ENCODE measurements at regions not wholly inside any gene's neighbourhood (a gene's known extent, or its start where the extent isn't known, plus 50 kb on each side); places are given as distances from the start of the nearest gene placed in this dataset.

DNA sequence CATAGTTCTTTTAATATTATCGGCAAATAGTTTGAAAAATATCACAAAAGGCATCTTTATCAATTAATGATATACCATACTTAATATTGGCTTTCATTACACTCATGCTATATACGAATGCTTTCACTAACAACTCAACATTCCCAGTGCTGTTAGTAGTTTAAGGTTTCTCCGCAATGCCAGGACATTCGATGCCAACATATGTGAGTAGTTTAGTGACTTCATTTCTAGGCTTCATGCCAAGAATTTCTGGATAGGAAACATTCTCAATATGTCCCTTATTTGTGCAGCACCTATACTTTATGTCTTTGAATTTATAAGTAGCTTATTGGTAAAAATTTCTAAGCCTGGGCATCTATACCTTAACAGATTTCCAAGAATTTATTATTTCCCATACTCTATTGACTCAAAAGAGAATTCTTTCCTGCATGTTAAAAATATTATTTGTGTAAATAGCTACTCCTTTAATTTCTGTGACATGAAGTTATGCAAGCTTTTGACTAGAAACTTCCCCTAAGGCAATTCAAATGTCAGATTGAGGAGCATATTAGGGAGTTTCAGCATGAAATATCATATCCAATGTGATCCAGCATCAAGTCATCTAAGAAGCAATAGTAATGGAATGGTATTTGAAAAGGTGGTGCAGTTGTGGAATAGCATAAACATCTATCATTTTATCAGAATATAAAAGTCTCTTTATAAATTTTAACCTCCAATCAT, 236.0 kb upstream of the STXBP5 start:
- TF ChIP-seq, protein P1, sequence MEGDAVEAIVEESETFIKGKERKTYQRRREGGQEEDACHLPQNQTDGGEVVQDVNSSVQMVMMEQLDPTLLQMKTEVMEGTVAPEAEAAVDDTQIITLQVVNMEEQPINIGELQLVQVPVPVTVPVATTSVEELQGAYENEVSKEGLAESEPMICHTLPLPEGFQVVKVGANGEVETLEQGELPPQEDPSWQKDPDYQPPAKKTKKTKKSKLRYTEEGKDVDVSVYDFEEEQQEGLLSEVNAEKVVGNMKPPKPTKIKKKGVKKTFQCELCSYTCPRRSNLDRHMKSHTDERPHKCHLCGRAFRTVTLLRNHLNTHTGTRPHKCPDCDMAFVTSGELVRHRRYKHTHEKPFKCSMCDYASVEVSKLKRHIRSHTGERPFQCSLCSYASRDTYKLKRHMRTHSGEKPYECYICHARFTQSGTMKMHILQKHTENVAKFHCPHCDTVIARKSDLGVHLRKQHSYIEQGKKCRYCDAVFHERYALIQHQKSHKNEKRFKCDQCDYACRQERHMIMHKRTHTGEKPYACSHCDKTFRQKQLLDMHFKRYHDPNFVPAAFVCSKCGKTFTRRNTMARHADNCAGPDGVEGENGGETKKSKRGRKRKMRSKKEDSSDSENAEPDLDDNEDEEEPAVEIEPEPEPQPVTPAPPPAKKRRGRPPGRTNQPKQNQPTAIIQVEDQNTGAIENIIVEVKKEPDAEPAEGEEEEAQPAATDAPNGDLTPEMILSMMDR (IDR thresholded peaks at IDR 0.05), result no peak
- TF ChIP-seq POLR2A (IDR thresholded peaks at IDR 0.05), result no peak
